ENCODE measurements at regions not wholly inside any gene's neighbourhood (a gene's known extent, or its start where the extent isn't known, plus 50 kb on each side); places are given as distances from the start of the nearest gene placed in this dataset.

- no peak for DNase-seq (ENCODE audit: low read depth)
Measured at GRCh38 chr1:244220410-244220809, 169.3 kb downstream of the ZBTB18 start.

- DNase-seq (ENCODE audit: low read depth) = no peak
Measured at GRCh38 chr1:244221991-244222390, 170.9 kb downstream of the ZBTB18 start.

GRCh38 chr1:244224487-244225430 is 173.7 kb downstream of the ZBTB18 start:
- DNase-seq (ENCODE audit: low read depth) = no peak

GRCh38 chr1:244226435-244226834 is 175.4 kb downstream of the ZBTB18 start:
- no peak for DNase-seq (ENCODE audit: low read depth)

- no peak for DNase-seq (ENCODE audit: low read depth)
Measured at GRCh38 chr1:244230470-244230869, 179.4 kb downstream of the ZBTB18 start.

GRCh38 chr1:244231193-244231571 is 180.1 kb downstream of the ZBTB18 start:
- DNase-seq (ENCODE audit: low read depth) = no peak

- DNase-seq (ENCODE audit: low read depth) = no peak
Measured at GRCh38 chr1:244231572-244232315, 180.7 kb downstream of the ZBTB18 start.

- no peak for DNase-seq (ENCODE audit: low read depth)
Measured at GRCh38 chr1:244234009-244234643, 183.0 kb downstream of the ZBTB18 start.

- no peak for DNase-seq (ENCODE audit: low read depth)
Measured at GRCh38 chr1:244235157-244235556, 184.1 kb downstream of the ZBTB18 start.

GRCh38 chr1:244236101-244236500 is 185.0 kb downstream of the ZBTB18 start:
- no peak for DNase-seq (ENCODE audit: low read depth)

- no peak for DNase-seq (ENCODE audit: low read depth)
Measured at GRCh38 chr1:244236721-244237120, 185.6 kb downstream of the ZBTB18 start.

GRCh38 chr1:244237445-244237844 is 186.4 kb downstream of the ZBTB18 start:
- no peak for DNase-seq (ENCODE audit: low read depth)

GRCh38 chr1:244239261-244239770 is 188.2 kb downstream of the ZBTB18 start:
- DNase-seq (ENCODE audit: low read depth) = no peak

GRCh38 chr1:244241438-244241837 is 190.4 kb downstream of the ZBTB18 start:
- DNase-seq (ENCODE audit: low read depth) = no peak

GRCh38 chr1:244242446-244242845 is 191.4 kb downstream of the ZBTB18 start:
- no peak for DNase-seq (ENCODE audit: low read depth)

GRCh38 chr1:244246334-244246733 is 195.3 kb downstream of the ZBTB18 start:
- no peak for DNase-seq (ENCODE audit: low read depth)

- DNase-seq (ENCODE audit: low read depth) = no peak
Measured at GRCh38 chr1:244248426-244248825, 197.3 kb downstream of the ZBTB18 start.

GRCh38 chr1:244252211-244252610 is 199.5 kb downstream of the ADSS2 start:
- no peak for DNase-seq (ENCODE audit: low read depth)

- no peak for DNase-seq (ENCODE audit: low read depth)
Measured at GRCh38 chr1:244254467-244254866, 197.2 kb downstream of the ADSS2 start.

- no peak for DNase-seq (ENCODE audit: low read depth)
Measured at GRCh38 chr1:244255426-244255965, 196.2 kb downstream of the ADSS2 start.

GRCh38 chr1:244256086-244256676 is 195.5 kb downstream of the ADSS2 start:
- DNase-seq (ENCODE audit: low read depth) = no peak

- no peak for DNase-seq (ENCODE audit: low read depth)
Measured at GRCh38 chr1:244264163-244264562, 187.5 kb downstream of the ADSS2 start.
